Esophagus (tissue), 2 donors: ENCODE measurements at regions not wholly inside any gene's neighbourhood (a gene's known extent, or its start where the extent isn't known, plus 50 kb on each side); places are given as distances from the start of the nearest gene placed in this dataset.
"Not testable (repeated sequence)": the region's sequence is repeated elsewhere in the genome, so short reads cannot be mapped to it uniquely, and the experiment has no call there.

Experiments used
- H3K27ac ChIP-seq, 2 donors: one replicate each; pipeline ENCODE4 v1.5.1; 2013; ENCODE audit warnings: low read depth in 2 of 2, mild to moderate bottlenecking in 2 of 2, inconsistent platforms in 1 of 2, low read length in 1 of 2, moderate library complexity in 1 of 2
- H3K27me3 ChIP-seq, 2 donors: one replicate each; pipeline ENCODE4 v1.6.1; 2013; ENCODE audit warnings: low read length in 2 of 2, control low read depth in 1 of 2, mild to moderate bottlenecking in 1 of 2; ENCODE audit not compliant: insufficient read depth in 2 of 2, control insufficient read depth in 1 of 2
- H3K36me3 ChIP-seq, 2 donors: one replicate each; pipeline ENCODE4 v1.6.1; 2013; ENCODE audit warnings: low read length in 1 of 2; ENCODE audit not compliant: control insufficient read depth in 2 of 2, insufficient read depth in 2 of 2
- H3K4me1 ChIP-seq, 2 donors: one replicate each; pipeline ENCODE4 v1.6.1; 2013; ENCODE audit warnings: low read length in 1 of 2; ENCODE audit not compliant: control insufficient read depth in 2 of 2, insufficient read depth in 2 of 2
- H3K4me3 ChIP-seq, 2 donors: one replicate each; pipeline ENCODE4 v1.5.1; 2013; ENCODE audit warnings: low read length in 2 of 2, mild to moderate bottlenecking in 2 of 2, low read depth in 1 of 2, moderate library complexity in 1 of 2
- H3K9me3 ChIP-seq, 2 donors: one replicate each; pipeline ENCODE4 v1.6.1; 2013; ENCODE audit warnings: mild to moderate bottlenecking in 2 of 2, low read depth in 1 of 2, low read length in 1 of 2, moderate library complexity in 1 of 2; ENCODE audit not compliant: control insufficient read depth in 2 of 2, insufficient read depth in 1 of 2
- WGBS, 2 donors: extraction: QIAGEN DNeasy Blood & Tissue Kit; methylation state at CpG; one replicate each; pipeline ENCODE4 v1.1.7; 2013; 5-methylcytosine and 5-hydroxymethylcytosine counted together
- donor health status: healthy with polysubstance abuse.
- donor health status: Bipolar disorder and iron deficiency.

DNA sequence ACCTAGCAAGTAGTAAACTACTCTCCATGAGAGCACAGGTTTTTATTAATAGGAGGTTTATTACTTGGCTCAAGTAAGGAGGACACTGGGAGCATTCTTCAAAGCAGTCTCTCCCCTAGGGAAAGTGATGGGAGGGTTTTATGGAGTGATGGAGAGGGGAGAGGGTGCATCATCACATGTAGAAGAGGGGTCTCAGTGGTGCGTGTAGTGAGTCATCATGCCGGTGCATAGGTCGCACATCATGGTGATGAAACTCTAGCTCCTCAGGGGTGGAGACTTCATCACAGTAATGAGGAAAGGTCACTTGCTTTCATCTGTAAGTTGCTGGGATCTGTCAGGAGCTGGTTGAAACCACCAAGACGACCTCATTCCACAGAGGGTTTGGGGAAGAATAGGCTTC, 210.8 kb upstream of the UBL3 start:
- WGBS, 2 donors: 83% methylated on average over 4 of the region's 4 CpGs
- Histone ChIP-seq H3K4me3 (no peak overlapping the region), H3K4me1 (no peaks in the 10 kb centered on the region)

GRCh38 chr13:30058429-30058828, 208.0 kb upstream of the UBL3 start:
- Histone ChIP-seq H3K4me1 (no peaks in the 10 kb centered on the region), H3K9me3 (no peaks in the 10 kb centered on the region), H3K27me3 (no peaks in the 10 kb centered on the region), H3K27ac (no peak overlapping the region), H3K36me3 (no peaks in the 10 kb centered on the region), H3K4me3 (no peak overlapping the region)
- WGBS, 2 donors: 86 to 91% methylated on average over 3 of the region's 3 CpGs

More for the DNA sequence above, 210.8 kb upstream of the UBL3 start:
- Histone ChIP-seq H3K27ac (no peak overlapping the region), H3K27me3 (no peaks in the 10 kb centered on the region), H3K9me3 (no peaks in the 10 kb centered on the region), H3K36me3 (no peaks in the 10 kb centered on the region)

- 70 to 79% methylated on average over 5 of the region's 5 CpGs for WGBS, 2 donors
- not testable (repeated sequence) for H3K4me1 ChIP-seq, H3K27ac ChIP-seq, H3K27me3 ChIP-seq, H3K4me3 ChIP-seq, H3K9me3 ChIP-seq, H3K36me3 ChIP-seq
These were observed 204.1 kb upstream of the UBL3 start for GRCh38 chr13:30054546-30054945.

DNA sequence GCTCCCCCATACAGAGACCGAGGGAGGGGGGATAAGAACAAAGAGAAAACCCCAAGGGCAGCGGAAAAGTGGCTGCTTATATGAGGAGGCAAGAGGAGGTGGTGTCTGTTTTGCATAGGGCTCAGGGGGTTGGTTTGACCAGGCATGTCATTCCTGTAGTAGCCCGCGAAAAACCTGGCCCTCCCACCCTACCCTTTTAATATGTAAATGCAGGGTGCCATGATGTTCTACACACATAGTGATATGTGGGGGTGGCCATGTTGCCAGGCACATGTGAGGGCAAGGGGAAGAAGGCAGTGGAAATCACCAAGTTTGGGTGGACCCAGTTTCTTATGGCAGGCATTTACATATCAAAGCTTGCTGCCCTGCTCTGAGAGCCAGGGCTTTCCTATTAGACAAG, 203.5 kb upstream of the UBL3 start:
- Histone ChIP-seq H3K4me1 (no peaks in the 10 kb centered on the region), H3K4me3 (no peak overlapping the region), H3K27ac (no peak overlapping the region), H3K36me3 (no peaks in the 10 kb centered on the region), H3K27me3 (no peaks in the 10 kb centered on the region), H3K9me3 (no peaks in the 10 kb centered on the region)
- 57 to 59% methylated on average over 4 of the region's 4 CpGs for WGBS, 2 donors

GRCh38 chr13:30052120-30052519, 201.7 kb upstream of the UBL3 start:
- Histone ChIP-seq H3K4me1 (no peaks in the 10 kb centered on the region), H3K4me3 (no peak overlapping the region), H3K36me3 (no peaks in the 10 kb centered on the region), H3K9me3 (no peaks in the 10 kb centered on the region), H3K27me3 (no peaks in the 10 kb centered on the region), H3K27ac (no peak overlapping the region)
- WGBS, 2 donors: 49 to 50% methylated on average over 7 of the region's 7 CpGs

- Histone ChIP-seq H3K9me3 (no peaks in the 10 kb centered on the region), H3K4me1 (no peaks in the 10 kb centered on the region), H3K36me3 (no peaks in the 10 kb centered on the region), H3K27ac (no peak overlapping the region), H3K4me3 (no peak overlapping the region), H3K27me3 (no peaks in the 10 kb centered on the region)
- 79 to 80% methylated on average over 2 of the region's 2 CpGs for WGBS, 2 donors
These were observed 201.2 kb upstream of the UBL3 start for GRCh38 chr13:30051531-30052060.

DNA sequence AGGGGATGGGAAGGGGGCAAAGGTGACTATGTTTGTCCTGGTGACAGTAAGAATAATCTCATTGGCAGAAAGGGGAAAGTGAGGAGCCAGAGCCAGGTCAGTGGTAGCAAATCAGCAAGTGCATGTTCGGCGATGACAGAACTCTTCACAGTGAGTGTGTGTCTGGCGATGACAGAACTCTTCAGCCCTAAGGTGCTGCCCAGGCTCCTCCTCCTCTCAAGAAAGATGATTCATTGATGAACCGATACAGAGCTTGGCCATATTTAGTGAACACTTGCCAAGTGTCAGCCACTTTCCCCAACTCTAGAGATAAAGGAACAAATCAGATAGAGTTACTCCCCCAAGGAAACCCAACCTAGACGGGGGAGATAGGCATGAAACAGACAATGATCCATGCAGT, 199.3 kb upstream of the UBL3 start:
- H3K9me3 ChIP-seq: no peaks in the 10 kb centered on the region
- WGBS, 2 donors: 74 to 76% methylated on average over 5 of the region's 5 CpGs
- H3K36me3 ChIP-seq: no peaks in the 10 kb centered on the region
- H3K4me1 ChIP-seq: peaks cover 0 to 3% of the 10 kb centered on the region in 2 donors
- no peak overlapping the region for H3K4me3 ChIP-seq
- H3K27me3 ChIP-seq: no peaks in the 10 kb centered on the region
- H3K27ac ChIP-seq: no peak overlapping the region

GRCh38 chr13:30047154-30047874, 196.9 kb upstream of the UBL3 start:
- Histone ChIP-seq H3K27ac (no peak overlapping the region), H3K4me1 (peaks cover 0 to 3% of the 10 kb centered on the region in 2 donors), H3K4me3 (no peak overlapping the region), H3K36me3 (no peaks in the 10 kb centered on the region), H3K27me3 (no peaks in the 10 kb centered on the region), H3K9me3 (no peaks in the 10 kb centered on the region)
- 73 to 81% methylated on average over 3 of the region's 3 CpGs for WGBS, 2 donors

GRCh38 chr13:30045916-30046704, 195.7 kb upstream of the UBL3 start:
- Histone ChIP-seq H3K36me3 (no peaks in the 10 kb centered on the region), H3K9me3 (no peaks in the 10 kb centered on the region), H3K4me1 (peaks cover 0 to 3% of the 10 kb centered on the region in 2 donors), H3K27ac (no peak overlapping the region), H3K27me3 (no peaks in the 10 kb centered on the region), H3K4me3 (no peak overlapping the region)
- WGBS, 2 donors: 77 to 81% methylated on average over 7 of the region's 7 CpGs
